Prostate gland (tissue), 2 donors: ENCODE measurements at regions not wholly inside any gene's neighbourhood (a gene's known extent, or its start where the extent isn't known, plus 50 kb on each side); places are given as distances from the start of the nearest gene placed in this dataset.

ENCODE experiments used
- CTCF ChIP-seq, 4 experiments: fragments of 200-600 bp in 2 of 4; fragments of 450-650 bp in 2 of 4; sonication (generic) in 2 of 4; IDR thresholded peaks; 1 replicate in 3 of 4; 2 replicates in 1 of 4; pipeline ENCODE4 v1.5.1; 2016 to 2019; ENCODE audit warnings: antibody characterized with exemption in 4 of 4, mild to moderate bottlenecking in 2 of 4, moderate library complexity in 2 of 4
- POLR2A ChIP-seq: fragments of 450-650 bp; IDR thresholded peaks from one replicate; pipeline ENCODE4 v1.6.1; 2016; ENCODE audit warnings: antibody characterized with exemption, mild to moderate bottlenecking

- TF ChIP-seq CTCF (IDR thresholded peaks at IDR 0.05): no peak
- no peak for TF ChIP-seq POLR2A
These were observed 597.3 kb downstream of the PLCL1 start for GRCh38 chr2:198401644-198402043.
